H1 (cell line): ENCODE measurements at regions not wholly inside any gene's neighbourhood (a gene's known extent, or its start where the extent isn't known, plus 50 kb on each side); places are given as distances from the start of the nearest gene placed in this dataset.

Experiments used
- CTCF ChIA-PET: fragments of 300-600 bp; sonication (Branson Sonifier 250); formaldehyde crosslinking; loops from one replicate; lab custom pipeline; 2021; ENCODE audit not compliant: partially characterized antibody; lab: Charles Lee
- POLR2A ChIA-PET: fragments of 300-600 bp; sonication (Branson Sonifier 250); formaldehyde crosslinking; loops from one replicate; lab custom pipeline; 2021; ENCODE audit warnings: inconsistent platforms; ENCODE audit not compliant: partially characterized antibody; lab: Charles Lee
- DNase-seq, 2 experiments: peaks; one replicate each; pipeline versions ENCODE4 v3.0.0 to v3.0.0-alpha.2; 2010 to 2022; ENCODE audit warnings: low spot score in 2 of 2, low read depth in 1 of 2, mixed read lengths in 1 of 2
- FAIRE-seq: peaks from 2 replicates; lab custom pipeline; 2011; peaks lifted over from hg19 to GRCh38; lab: Jason Lieb, UNC
- H2AFZ ChIP-seq: 2 replicates; pipeline ENCODE4 v1.8.1; 2012; ENCODE audit warnings: low read length, inconsistent platforms
- H2AK5ac ChIP-seq: 2 replicates; pipeline ENCODE4 v1.6.1; 2013; ENCODE audit warnings: low read depth, low read length
- H2BK120ac ChIP-seq: replicated peaks from 2 replicates; pipeline ENCODE3; 2013; ENCODE audit warnings: low read depth, low read length, inconsistent platforms
- H2BK12ac ChIP-seq: 2 replicates; pipeline ENCODE4 v1.6.1; 2013; ENCODE audit warnings: low read depth, low read length
- H2BK15ac ChIP-seq: 2 replicates; pipeline ENCODE4 v1.6.1; 2013; ENCODE audit warnings: low read length
- H2BK20ac ChIP-seq: 2 replicates; pipeline ENCODE4 v1.6.1; 2013; ENCODE audit warnings: low read length
- H2BK5ac ChIP-seq: 2 replicates; pipeline ENCODE4 v1.6.1; 2013; ENCODE audit warnings: low read depth, low read length
- H3K14ac ChIP-seq: 2 replicates; pipeline ENCODE4 v1.6.1; 2013; ENCODE audit warnings: inconsistent platforms; ENCODE audit not compliant: insufficient read length
- H3K18ac ChIP-seq: 2 replicates; pipeline ENCODE4 v1.6.1; 2013; ENCODE audit warnings: low read length; ENCODE audit errors: extremely low read depth
- H3K23ac ChIP-seq: 2 replicates; pipeline ENCODE4 v1.6.1; 2013; ENCODE audit warnings: inconsistent platforms; ENCODE audit not compliant: insufficient read length
- H3K23me2 ChIP-seq: 2 replicates; pipeline ENCODE4 v1.6.1; 2013; ENCODE audit warnings: low read depth, low read length
- H3K27ac ChIP-seq: 2 replicates; pipeline ENCODE4 v1.6.1; 2011; ENCODE audit warnings: low read depth, low read length, inconsistent platforms
- H3K27me3 ChIP-seq, 4 experiments: replicated peaks in 1 of 4; 1 replicate in 1 of 4; 2 replicates in 3 of 4; pipeline versions ENCODE4 v1.6.1 to v1.8.1; 2011 to 2013; ENCODE audit warnings: low read length in 3 of 4, mild to moderate bottlenecking in 3 of 4, inconsistent platforms in 2 of 4, mixed read lengths in 2 of 4, moderate library complexity in 1 of 4; ENCODE audit not compliant: control insufficient read depth in 3 of 4, insufficient read depth in 3 of 4; ENCODE audit errors: extremely low read depth in 1 of 4
- H3K36me3 ChIP-seq, 4 experiments: 2 replicates each; pipeline versions ENCODE4 v1.6.1 to v1.8.1; 2011 to 2013; ENCODE audit warnings: mild to moderate bottlenecking in 4 of 4, low read length in 3 of 4, moderate library complexity in 2 of 4, control low read depth in 1 of 4, inconsistent platforms in 1 of 4; ENCODE audit not compliant: insufficient read depth in 4 of 4, control insufficient read depth in 2 of 4
- H3K4ac ChIP-seq: replicated peaks from 2 replicates; pipeline ENCODE3; 2013; ENCODE audit warnings: low read length, low read depth, mixed read lengths, inconsistent platforms; ENCODE audit not compliant: insufficient read length
- H3K4me1 ChIP-seq, 4 experiments: replicated peaks in 1 of 4; 1 replicate in 1 of 4; 2 replicates in 3 of 4; pipeline versions ENCODE4 v1.6.1 to v1.8.1; 2011 to 2013; ENCODE audit warnings: low read length in 3 of 4, inconsistent platforms in 2 of 4, mixed read lengths in 1 of 4; ENCODE audit not compliant: insufficient read depth in 4 of 4, control insufficient read depth in 3 of 4
- H3K4me2 ChIP-seq, 2 experiments: 2 replicates each; pipeline versions ENCODE4 v1.6.1 to v1.8.1; 2011 to 2013; ENCODE audit warnings: low read depth in 2 of 2, low read length in 2 of 2, control low read depth in 1 of 2, inconsistent platforms in 1 of 2, mild to moderate bottlenecking in 1 of 2; ENCODE audit not compliant: insufficient read depth in 1 of 2
- H3K4me3 ChIP-seq, 4 experiments: fragments of 200-600, 300-600 bp in 1 of 4; sonication (generic), shearing (Covaris generic), sonication (Bioruptor Twin) in 1 of 4; 2 replicates each; pipeline versions ENCODE4 v1.5.1 to v1.8.1; 2011 to 2016; ENCODE audit warnings: low read length in 4 of 4, low read depth in 3 of 4, control low read depth in 2 of 4, inconsistent platforms in 2 of 4, mild to moderate bottlenecking in 2 of 4, mixed read lengths in 1 of 4, moderate library complexity in 1 of 4; ENCODE audit not compliant: insufficient read depth in 2 of 4; ENCODE audit errors: extremely low read depth in 1 of 4
- H3K56ac ChIP-seq: replicated peaks from 2 replicates; pipeline ENCODE3; 2013; ENCODE audit warnings: low read depth, mild to moderate bottlenecking, mixed read lengths, low read length, inconsistent platforms; ENCODE audit not compliant: insufficient read length
- H3K79me1 ChIP-seq: 2 replicates; pipeline ENCODE4 v1.6.1; 2013; ENCODE audit warnings: low read depth, low read length, control low read depth
- H3K79me2 ChIP-seq, 2 experiments: 2 replicates each; pipeline versions ENCODE4 v1.6.1 to v1.8.1; 2012 to 2013; ENCODE audit warnings: low read length in 2 of 2, mild to moderate bottlenecking in 2 of 2, inconsistent platforms in 1 of 2; ENCODE audit not compliant: insufficient read depth in 2 of 2, control insufficient read depth in 1 of 2
- H3K9ac ChIP-seq, 4 experiments: replicated peaks in 1 of 4; 1 replicate in 1 of 4; 2 replicates in 3 of 4; pipeline versions ENCODE4 v1.6.1 to v1.8.1; 2011 to 2013; ENCODE audit warnings: low read depth in 3 of 4, low read length in 3 of 4, control low read depth in 2 of 4, mild to moderate bottlenecking in 2 of 4, moderate library complexity in 2 of 4, inconsistent platforms in 1 of 4; ENCODE audit errors: extremely low read depth in 1 of 4
- H3K9me3 ChIP-seq, 2 experiments: 2 replicates each; pipeline versions ENCODE4 v1.6.1 to v1.8.1; 2012 to 2013; ENCODE audit warnings: mild to moderate bottlenecking in 2 of 2, moderate library complexity in 2 of 2, control low read depth in 1 of 2, inconsistent platforms in 1 of 2, low read depth in 1 of 2, low read length in 1 of 2, mixed read lengths in 1 of 2; ENCODE audit not compliant: insufficient read depth in 2 of 2
- H4K20me1 ChIP-seq, 2 experiments: replicated peaks in 1 of 2; 2 replicates each; pipeline versions ENCODE3 to v1.8.1; 2011 to 2013; ENCODE audit warnings: inconsistent platforms in 2 of 2, low read length in 2 of 2, mild to moderate bottlenecking in 1 of 2; ENCODE audit not compliant: insufficient read depth in 2 of 2, control insufficient read depth in 1 of 2
- H4K5ac ChIP-seq: 2 replicates; pipeline ENCODE4 v1.6.1; 2013; ENCODE audit warnings: low read length, low read depth, mixed read lengths, inconsistent platforms; ENCODE audit not compliant: insufficient read length
- H4K8ac ChIP-seq: 2 replicates; pipeline ENCODE4 v1.8.0; 2013; ENCODE audit warnings: mild to moderate bottlenecking, moderate library complexity, low read length, inconsistent platforms; ENCODE audit not compliant: insufficient read depth; ENCODE audit errors: extremely low read depth
- H4K91ac ChIP-seq: replicated peaks from 2 replicates; pipeline ENCODE3; 2013; ENCODE audit warnings: low read length, mixed read lengths, inconsistent platforms; ENCODE audit not compliant: insufficient read length
- GTF2F1 ChIP-seq: IDR thresholded peaks from 2 replicates; pipeline ENCODE4 v1.6.1; 2012; ENCODE audit warnings: low read depth, low read length, improper control_type of control experiment, borderline replicate concordance
- HDAC6 ChIP-seq: IDR thresholded peaks from one replicate; pipeline ENCODE4 v1.7.1; 2012; ENCODE audit warnings: low read depth, mild to moderate bottlenecking, inconsistent platforms, low read length, moderate library complexity
- KDM1A ChIP-seq: fragments of 200-600, 300-600 bp; sonication (generic); IDR thresholded peaks from 2 replicates; pipeline ENCODE4 v1.7.1; 2016; ENCODE audit warnings: mild to moderate bottlenecking, low read length, borderline replicate concordance
- KDM4A ChIP-seq: IDR thresholded peaks from one replicate; pipeline ENCODE4 v1.7.1; 2012; ENCODE audit warnings: low read depth, mild to moderate bottlenecking, moderate library complexity, low read length, inconsistent platforms; ENCODE audit not compliant: severe bottlenecking
- NANOG ChIP-seq: IDR thresholded peaks from 2 replicates; pipeline ENCODE4 v1.6.1; 2011; ENCODE audit warnings: low read length, low read depth, mild to moderate bottlenecking, inconsistent platforms; ENCODE audit not compliant: insufficient read depth, poor library complexity, severe bottlenecking
- NRF1 ChIP-seq: IDR thresholded peaks from 2 replicates; pipeline ENCODE4 v1.6.1; 2011; ENCODE audit warnings: mild to moderate bottlenecking, low read depth, low read length, improper control_type of control experiment
- POLR2A ChIP-seq, 2 experiments: IDR thresholded peaks; 1 replicate in 1 of 2; 2 replicates in 1 of 2; pipeline ENCODE4 v1.6.1; 2011; ENCODE audit warnings: low read depth in 2 of 2, low read length in 2 of 2, mild to moderate bottlenecking in 2 of 2; ENCODE audit errors: control extremely low read depth in 1 of 2
- RXRA ChIP-seq: IDR thresholded peaks from 2 replicates; pipeline ENCODE4 v1.6.1; 2011; ENCODE audit warnings: low read depth, mild to moderate bottlenecking, low read length, moderate library complexity; ENCODE audit not compliant: insufficient read depth
- WGBS, 2 experiments: shearing (Covaris generic) in 1 of 2; methylation state at CpG; one replicate each; pipeline versions ENCODE4 v1.1.6 to v1.1.7; 2013 to 2015; ENCODE audit warnings: low lambda C conversion rate in 2 of 2, mixed read lengths in 2 of 2, inconsistent platforms in 1 of 2, low coverage in 1 of 2, missing lambda C conversion rate in 1 of 2; ENCODE audit not compliant: insufficient replicate concordance in 2 of 2, insufficient coverage in 1 of 2, insufficient read length in 1 of 2; ENCODE audit errors: extremely low coverage in 1 of 2, missing lambda C conversion rate in 1 of 2; 5-methylcytosine and 5-hydroxymethylcytosine counted together
- TF ChIP-seq, protein P1 (sequence below): IDR thresholded peaks from 2 replicates; pipeline ENCODE4 v1.6.1; 2011; ENCODE audit warnings: low read length, improper control_type of control experiment

DNA sequence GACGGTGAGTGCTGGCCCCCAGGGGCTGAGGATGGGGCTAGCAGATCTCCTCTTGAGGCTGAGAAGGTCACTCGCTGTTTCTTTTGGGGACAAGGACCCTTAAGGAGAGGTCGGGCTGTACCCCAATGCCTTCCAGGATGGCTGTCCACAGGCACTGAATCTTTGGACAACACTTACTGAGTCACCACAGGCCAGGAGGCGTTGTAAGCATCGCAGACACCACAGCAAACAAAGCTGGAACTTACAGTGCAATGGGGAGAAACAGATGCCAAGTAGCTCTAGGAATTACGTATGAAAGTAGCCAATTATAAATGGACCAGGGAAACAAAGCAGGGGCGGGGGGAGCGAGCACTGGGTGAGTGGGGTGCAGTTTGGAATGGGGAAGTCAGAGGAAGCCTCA lies 219.8 kb downstream of the GLI2 start:
- no peak for TF ChIP-seq HDAC6
- TF ChIP-seq NANOG, result no peak
- TF ChIP-seq GTF2F1, result no peak
- TF ChIP-seq POLR2A (IDR thresholded peaks at IDR 0.05; ENCODE audit: control extremely low read depth in 1 of 2, low read depth in 2 of 2, low read length in 2 of 2), result no peak
- TF ChIP-seq KDM4A, result no peak
- no peak for TF ChIP-seq RXRA
- no peak for TF ChIP-seq NRF1
- no peak for TF ChIP-seq KDM1A
- TF ChIP-seq, protein P1, sequence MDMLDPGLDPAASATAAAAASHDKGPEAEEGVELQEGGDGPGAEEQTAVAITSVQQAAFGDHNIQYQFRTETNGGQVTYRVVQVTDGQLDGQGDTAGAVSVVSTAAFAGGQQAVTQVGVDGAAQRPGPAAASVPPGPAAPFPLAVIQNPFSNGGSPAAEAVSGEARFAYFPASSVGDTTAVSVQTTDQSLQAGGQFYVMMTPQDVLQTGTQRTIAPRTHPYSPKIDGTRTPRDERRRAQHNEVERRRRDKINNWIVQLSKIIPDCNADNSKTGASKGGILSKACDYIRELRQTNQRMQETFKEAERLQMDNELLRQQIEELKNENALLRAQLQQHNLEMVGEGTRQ, result no peak
- Histone ChIP-seq H3K27ac (no peak overlapping the region), H3K27me3 (no peaks in the 10 kb centered on the region), H3K14ac (no peak overlapping the region), H3K4me1 (no peaks in the 10 kb centered on the region; a peak in 1 of 7 replicates), H3K9me3 (no peaks in the 10 kb centered on the region), H3K4me3 (no peak overlapping the region), H4K91ac (no peak overlapping the region), H3K23me2 (no peaks in the 10 kb centered on the region), H2BK120ac (no peak overlapping the region), H3K79me2 (no peaks in the 10 kb centered on the region), H3K56ac (no peak overlapping the region), H2BK15ac (no peak overlapping the region), H4K8ac (peak overlapping the region; percentile 54; the same call in 1 of the 2 replicates), H3K4me2 (no peak overlapping the region), H3K9ac (no peak overlapping the region), H3K4ac (no peak overlapping the region), H2BK5ac (no peak overlapping the region), H2AK5ac (no peak overlapping the region), H3K23ac (no peak overlapping the region), H3K18ac (no peak overlapping the region), H2BK20ac (no peak overlapping the region), H4K5ac (no peak overlapping the region), H4K20me1 (peaks cover 0 to 18% of the 10 kb centered on the region in 2 experiments), H2AFZ (no peak overlapping the region), H3K79me1 (peaks cover 5% of the 10 kb centered on the region), H3K36me3 (peaks cover 0 to 3% (median 0%) of the 10 kb centered on the region in 4 experiments; a peak in 2 of 8 replicates), H2BK12ac (no peak overlapping the region)
- ChIA-PET POLR2A (no interaction called here), CTCF (interaction anchor here (0.6 to 6.0 kb wide), 12 partner anchors 11 to 823 kb away, joined by 3 to 58 read pairs (median 4); no protein-coding TSS in a partner anchor)
- FAIRE-seq (no peak), DNase-seq (no peak)
- 78% methylated on average over 8 of the region's 8 CpGs; no CpG with 5 or more reads in 1 of the 2 experiments for WGBS, 2 experiments
